SHP77 treated with DMSO at 0.1 percent for 48 hours (cell line): ENCODE measurements at regions not wholly inside any gene's neighbourhood (a gene's known extent, or its start where the extent isn't known, plus 50 kb on each side); places are given as distances from the start of the nearest gene placed in this dataset.

ENCODE experiments used
- DNase-seq: peaks from one replicate; lab custom pipeline; 2025; lab: John Stamatoyannopoulos, UW

- DNase-seq, result no peak
These were observed 142.9 kb downstream of the FASLG start for GRCh38 chr1:172801771-172802322.

GRCh38 chr1:172809750-172810149 lies 150.8 kb downstream of the FASLG start:
- DNase-seq, result no peak

GRCh38 chr1:172810480-172811175 lies 151.7 kb downstream of the FASLG start:
- no peak for DNase-seq

- DNase-seq, result no peak
These were observed 152.8 kb downstream of the FASLG start for GRCh38 chr1:172811694-172812093.

- no peak for DNase-seq
These were observed 153.2 kb downstream of the FASLG start for GRCh38 chr1:172812118-172812517.

GRCh38 chr1:172813330-172813729 lies 154.4 kb downstream of the FASLG start:
- DNase-seq, result no peak

- DNase-seq, result no peak
These were observed 155.5 kb downstream of the FASLG start for GRCh38 chr1:172814428-172814827.

DNA sequence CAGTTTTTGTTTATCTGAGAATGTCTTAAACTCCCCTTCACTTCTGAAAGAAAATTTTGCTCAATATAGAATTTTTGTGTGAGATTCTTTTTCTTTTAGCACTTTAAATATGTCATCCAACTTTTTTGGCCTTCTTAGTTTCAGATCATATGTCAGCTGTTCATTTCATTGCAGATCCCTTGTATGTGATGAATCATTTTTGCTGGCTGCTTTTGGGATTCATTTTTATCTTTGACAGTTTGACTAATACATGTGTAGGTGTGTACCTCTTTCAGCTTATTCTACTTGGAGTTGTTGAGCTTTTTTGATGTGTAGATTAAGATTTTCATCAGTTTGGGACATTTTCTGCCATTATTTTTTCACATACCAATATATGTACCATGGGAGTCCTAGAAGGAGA lies 156.8 kb downstream of the FASLG start:
- DNase-seq, result no peak

DNA sequence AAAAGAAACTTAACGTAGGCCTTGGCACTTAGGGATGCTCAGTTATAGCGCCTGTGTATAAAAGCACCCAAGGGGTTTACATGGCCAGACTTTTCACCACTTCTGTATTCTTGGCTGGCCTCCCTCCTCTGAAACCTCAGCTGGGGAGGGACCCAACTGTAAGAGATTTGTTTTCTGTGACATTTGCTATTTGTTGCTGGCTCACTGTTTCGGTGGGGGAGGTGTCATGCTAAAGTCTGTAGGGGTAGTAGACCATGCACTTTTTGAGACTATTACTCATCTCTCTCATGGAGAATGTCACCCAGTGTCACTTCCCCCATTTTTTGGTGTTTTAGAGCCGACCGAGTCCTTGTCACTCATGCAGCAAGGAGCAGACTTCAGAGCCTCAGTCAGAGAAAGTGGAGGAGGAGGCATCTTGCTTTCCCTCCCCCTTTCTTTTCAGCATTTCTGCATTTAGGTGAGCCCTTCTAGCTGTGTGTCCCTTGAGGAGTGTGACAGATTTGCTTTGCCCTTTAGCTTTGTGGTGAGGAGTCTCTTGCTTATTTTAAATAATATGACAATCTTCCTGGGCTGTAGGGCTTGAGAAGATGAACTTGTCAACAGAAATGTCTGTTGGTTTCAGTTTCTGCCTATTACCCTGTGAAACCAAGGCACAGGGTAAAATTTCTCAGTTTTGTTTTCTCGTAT lies 160.1 kb downstream of the FASLG start:
- DNase-seq, result no peak

DNA sequence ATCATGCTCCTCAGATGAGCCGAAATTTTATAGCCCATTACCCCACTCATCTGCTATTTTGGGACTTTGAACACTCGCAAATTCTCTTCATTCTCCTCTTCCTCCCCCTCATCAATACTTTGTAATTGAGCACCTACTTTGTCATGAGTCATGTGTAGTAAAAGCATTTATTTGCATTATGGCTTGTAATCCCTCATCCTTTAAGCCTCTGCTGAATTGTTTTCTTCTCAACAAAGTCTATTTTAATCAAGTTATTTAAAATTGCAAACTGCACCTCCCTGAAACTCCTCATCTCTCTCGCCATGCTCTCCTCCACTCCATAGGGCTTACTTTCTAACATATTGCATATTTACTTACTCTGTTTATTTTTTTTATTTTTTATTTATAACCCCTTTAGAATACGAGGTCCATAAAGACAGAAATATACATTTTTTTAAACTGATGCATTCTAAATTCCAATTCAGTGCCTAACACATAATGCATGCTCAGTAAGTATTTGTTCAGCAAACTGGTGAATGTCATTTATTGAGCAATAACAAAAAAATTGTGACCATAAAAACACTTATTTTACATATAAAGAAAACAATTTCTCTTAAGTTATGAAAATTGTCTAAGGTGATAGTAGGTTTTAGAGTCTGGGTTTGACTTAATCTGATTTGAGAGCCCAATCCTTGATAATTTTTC lies 161.7 kb downstream of the FASLG start:
- DNase-seq, result no peak

DNA sequence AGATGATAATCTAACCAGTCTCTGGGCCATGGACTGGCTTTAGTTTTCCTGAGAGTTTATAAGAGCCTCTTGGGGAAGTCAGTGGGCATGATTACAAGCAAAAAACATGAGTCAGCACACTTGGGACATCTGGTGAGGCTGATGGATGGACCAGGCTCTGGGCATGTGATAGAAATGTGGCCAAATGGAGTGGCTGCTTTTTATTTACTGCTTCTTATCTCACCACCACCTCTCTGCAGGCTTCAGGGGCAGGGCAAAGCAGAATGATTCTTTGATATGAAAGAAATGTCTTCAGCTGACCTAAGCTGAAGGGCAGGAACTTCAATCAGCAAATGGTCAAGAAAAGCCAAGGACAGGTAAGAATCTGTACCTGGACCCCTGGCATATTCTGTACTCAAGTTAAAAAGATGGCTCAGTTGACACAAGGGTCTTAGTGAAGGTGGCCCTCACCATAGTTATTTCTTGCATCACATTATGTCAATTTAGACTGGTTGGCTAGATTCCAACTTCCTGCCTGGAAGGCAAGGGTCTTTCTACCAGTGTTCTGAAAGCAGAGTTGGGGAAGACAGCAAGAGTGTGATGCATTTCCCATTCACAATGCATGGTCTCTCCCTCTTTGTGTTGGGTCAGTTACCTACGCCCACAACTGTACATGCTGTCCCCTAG lies 162.8 kb downstream of the FASLG start:
- no peak for DNase-seq

GRCh38 chr1:172822886-172823285 lies 164.0 kb downstream of the FASLG start:
- no peak for DNase-seq

- DNase-seq, result no peak
These were observed 164.6 kb downstream of the FASLG start for GRCh38 chr1:172823534-172823933.

DNA sequence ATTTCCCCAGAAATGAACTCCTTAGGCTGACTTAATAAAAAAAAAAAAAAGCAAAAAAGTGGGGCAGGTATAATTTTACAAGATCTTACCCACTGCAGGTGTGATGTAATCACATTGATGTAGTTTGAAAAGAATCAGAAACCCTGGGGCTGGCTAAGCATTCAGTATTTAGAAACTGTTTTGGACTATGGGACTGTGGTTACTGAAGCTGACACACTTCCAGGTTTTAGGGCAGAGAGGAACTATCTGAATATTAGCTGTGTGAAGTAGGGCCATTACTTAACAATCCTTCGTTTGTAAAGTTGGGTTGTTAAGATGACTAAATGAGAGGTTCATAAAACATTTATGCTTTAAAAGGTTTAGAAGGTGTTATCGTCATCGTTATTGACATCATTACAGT lies 165.3 kb downstream of the FASLG start:
- no peak for DNase-seq

- no peak for DNase-seq
These were observed 167.3 kb downstream of the FASLG start for GRCh38 chr1:172826096-172826741.

DNA sequence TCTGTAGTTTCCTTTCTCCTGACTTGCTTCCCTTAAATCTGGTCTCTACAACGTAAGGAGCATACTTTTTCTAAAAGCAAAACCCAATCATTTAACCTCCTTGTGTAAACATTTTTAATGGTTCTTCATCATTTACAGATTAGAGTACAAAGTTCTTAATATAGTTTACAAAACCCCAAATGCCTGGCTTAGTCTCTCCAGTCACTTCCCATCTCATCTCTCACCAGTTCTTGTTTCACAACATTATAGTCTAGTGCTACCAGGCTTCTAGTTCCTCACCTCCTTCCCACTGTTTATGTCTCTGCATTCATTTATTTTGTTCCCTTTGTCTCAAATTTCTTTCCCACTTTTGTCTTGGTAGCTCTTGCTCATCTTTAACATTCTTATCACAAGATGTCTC lies 168.4 kb downstream of the FASLG start:
- DNase-seq, result no peak

- no peak for DNase-seq
These were observed 168.9 kb downstream of the FASLG start for GRCh38 chr1:172827841-172828240.

GRCh38 chr1:172832006-172832725 lies 173.3 kb downstream of the FASLG start:
- DNase-seq, result no peak

GRCh38 chr1:172833954-172834353 lies 175.1 kb downstream of the FASLG start:
- no peak for DNase-seq

DNA sequence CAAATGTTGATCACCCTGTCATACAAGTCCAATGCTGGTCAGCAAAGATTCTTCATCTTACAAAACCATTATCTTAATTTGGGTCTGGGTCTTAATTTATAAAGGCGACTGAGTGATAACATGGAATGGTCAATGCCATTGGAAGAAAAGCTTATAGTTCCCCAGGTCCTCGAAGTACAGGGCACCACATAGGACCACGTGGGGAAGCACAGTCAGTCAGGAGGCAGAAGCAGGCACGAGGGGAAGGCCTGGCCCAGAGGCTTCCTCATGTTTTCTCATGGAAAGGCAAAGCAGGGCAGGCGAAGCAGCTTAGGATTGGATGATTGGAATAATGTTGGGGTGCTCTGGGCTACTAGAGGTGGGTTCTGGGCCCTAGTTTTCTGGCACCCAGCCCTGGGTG lies 175.7 kb downstream of the FASLG start:
- no peak for DNase-seq

- DNase-seq, result no peak
These were observed 176.9 kb downstream of the FASLG start for GRCh38 chr1:172835834-172836233.
